Activated T-cell treated with anti-CD3 and anti-CD28 coated beads, Interleukin-2, amount 50 U/mL, for 24 hours (primary cell): ENCODE measurements at regions not wholly inside any gene's neighbourhood (a gene's known extent, or its start where the extent isn't known, plus 50 kb on each side); places are given as distances from the start of the nearest gene placed in this dataset.
"Not testable (repeated sequence)": the region's sequence is repeated elsewhere in the genome, so short reads cannot be mapped to it uniquely, and the experiment has no call there.

Source experiments
- DNase-seq: peaks from one replicate; pipeline ENCODE4 v3.0.0-alpha.2; 2020
- H3K27ac Mint-ChIP-seq: 2 replicates; pipeline ENCODE4 v1.8.0; 2020; ENCODE audit warnings: mild to moderate bottlenecking, mixed read lengths
- H3K27me3 Mint-ChIP-seq: 2 replicates; pipeline ENCODE4 v1.8.0; 2020; ENCODE audit warnings: mixed read lengths
- H3K36me3 Mint-ChIP-seq: 2 replicates; pipeline ENCODE4 v1.8.0; 2020; ENCODE audit warnings: low read depth, mixed read lengths
- H3K4me1 Mint-ChIP-seq: 2 replicates; pipeline ENCODE4 v1.8.0; 2020; ENCODE audit warnings: low read depth, mixed read lengths
- H3K4me3 Mint-ChIP-seq: 2 replicates; pipeline ENCODE4 v1.8.0; 2020; ENCODE audit warnings: mild to moderate bottlenecking, moderate library complexity, mixed read lengths
- H3K9me3 Mint-ChIP-seq: 2 replicates; pipeline ENCODE4 v1.8.0; 2020; ENCODE audit warnings: mixed read lengths

GRCh38 chr1:220942278-220942677 lies 63.0 kb downstream of the HLX start:
- Mint-ChIP-seq H3K9me3 (no peaks in the 10 kb centered on the region), H3K27ac (no peak overlapping the region), H3K4me3 (no peak overlapping the region), H3K36me3 (no peaks in the 10 kb centered on the region), H3K4me1 (no peaks in the 10 kb centered on the region), H3K27me3 (peaks cover 6% of the 10 kb centered on the region)
- DNase-seq: no peak

DNA sequence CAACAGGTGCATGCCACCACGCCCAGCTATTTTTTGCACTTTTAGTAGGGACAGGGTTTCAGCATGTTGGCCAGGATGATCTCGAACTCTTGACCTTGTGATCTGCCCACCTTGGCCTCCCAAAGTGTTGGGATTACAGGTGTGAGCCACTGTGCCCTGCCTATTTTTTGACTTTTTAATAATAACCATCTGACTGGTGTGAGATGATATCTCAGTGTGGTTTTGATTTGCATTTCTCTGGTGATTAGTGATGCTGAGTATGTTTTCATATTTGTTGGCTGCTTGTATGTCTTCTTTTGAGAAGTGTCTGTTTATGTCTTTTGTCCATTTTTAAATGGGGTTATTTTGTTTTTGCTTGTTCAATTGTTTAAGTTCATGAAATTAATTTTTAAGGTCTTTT lies 63.7 kb downstream of the HLX start:
- DNase-seq, H3K27ac Mint-ChIP-seq, H3K4me3 Mint-ChIP-seq, H3K9me3 Mint-ChIP-seq, H3K4me1 Mint-ChIP-seq, H3K36me3 Mint-ChIP-seq, H3K27me3 Mint-ChIP-seq: not testable (repeated sequence)

DNA sequence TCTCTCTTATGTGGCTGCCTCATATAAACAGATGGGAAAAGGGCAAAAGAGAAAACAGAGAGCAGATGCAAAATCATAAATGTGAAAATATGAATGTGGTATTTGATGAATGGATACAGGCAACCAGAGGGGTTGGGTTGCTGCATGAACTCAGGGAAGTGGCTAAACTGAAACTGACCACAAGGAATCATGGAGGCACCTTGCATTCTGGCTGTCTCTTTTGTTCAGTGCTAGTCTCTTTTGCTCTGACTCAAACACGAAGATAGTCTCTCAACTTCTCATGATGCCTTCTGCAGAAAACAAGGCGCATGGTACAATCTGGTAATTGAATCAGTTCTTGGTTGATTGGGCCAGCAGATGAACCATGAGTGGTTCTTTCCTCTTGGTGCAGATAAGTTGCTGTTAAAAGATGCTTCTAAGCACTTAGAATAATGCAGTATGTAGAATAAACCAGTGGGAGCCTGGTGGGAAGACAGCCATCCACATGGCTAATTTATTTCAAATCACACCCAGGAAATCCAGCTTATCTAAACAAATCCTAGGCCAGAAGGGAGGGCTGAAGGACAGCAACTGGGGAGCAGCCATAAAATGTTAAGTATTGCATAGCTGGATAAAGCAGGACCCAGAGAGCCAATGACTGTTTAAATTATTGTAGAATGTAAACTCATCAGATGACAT lies 64.2 kb downstream of the HLX start:
- no peak for DNase-seq
- Mint-ChIP-seq H3K4me3 (no peak overlapping the region), H3K9me3 (no peaks in the 10 kb centered on the region), H3K27ac (no peak overlapping the region), H3K27me3 (peaks cover 3% of the 10 kb centered on the region), H3K4me1 (no peaks in the 10 kb centered on the region), H3K36me3 (no peaks in the 10 kb centered on the region)

- Mint-ChIP-seq H3K4me1 (no peaks in the 10 kb centered on the region), H3K27me3 (no peaks in the 10 kb centered on the region), H3K27ac (no peak overlapping the region), H3K9me3 (peaks cover 6% of the 10 kb centered on the region), H3K4me3 (no peak overlapping the region), H3K36me3 (no peaks in the 10 kb centered on the region)
- DNase-seq: no peak
These were observed 71.3 kb downstream of the HLX start for GRCh38 chr1:220950576-220950975.

- Mint-ChIP-seq H3K27me3 (no peaks in the 10 kb centered on the region), H3K4me3 (no peak overlapping the region), H3K36me3 (no peaks in the 10 kb centered on the region), H3K27ac (no peak overlapping the region), H3K9me3 (peaks cover 6% of the 10 kb centered on the region), H3K4me1 (no peaks in the 10 kb centered on the region)
- DNase-seq: no peak
These were observed 73.9 kb downstream of the HLX start for GRCh38 chr1:220952961-220953643.

DNA sequence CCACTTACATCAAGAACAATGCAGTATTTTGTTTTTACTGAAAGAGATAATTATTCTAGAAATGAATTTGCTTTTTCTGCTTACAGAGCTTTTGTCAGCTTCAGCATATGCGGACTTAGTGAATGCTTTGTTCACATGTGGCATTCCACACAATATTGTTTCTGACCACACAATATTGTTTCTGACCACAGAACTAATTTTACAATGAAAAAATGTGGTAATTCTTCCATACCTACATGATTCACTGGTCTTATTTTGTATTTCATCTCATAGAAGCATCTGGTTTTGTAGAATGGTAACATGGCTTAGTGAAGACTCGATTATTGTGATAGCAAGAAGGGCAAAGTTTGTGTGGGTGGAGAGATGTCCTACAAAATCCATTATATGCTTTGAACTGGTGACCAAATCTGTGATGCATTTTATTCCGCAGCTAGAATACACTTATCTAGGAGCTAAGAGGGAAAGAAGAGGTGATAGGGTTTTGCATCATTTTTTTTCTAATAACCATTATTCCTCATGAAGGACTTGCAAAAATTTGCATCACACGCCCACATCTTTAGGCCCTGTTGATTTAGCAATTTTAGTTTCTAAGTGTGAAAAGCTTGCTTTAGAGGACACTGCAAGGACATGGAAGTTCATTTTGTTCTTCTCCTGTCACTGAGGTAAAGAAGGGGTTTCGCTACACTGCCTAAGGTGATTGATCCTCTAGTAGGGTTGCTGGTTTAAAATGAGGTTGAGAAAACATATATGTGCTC lies 75.3 kb downstream of the HLX start:
- Mint-ChIP-seq H3K36me3 (no peaks in the 10 kb centered on the region), H3K27ac (no peak overlapping the region), H3K4me3 (no peak overlapping the region), H3K9me3 (peaks cover 4% of the 10 kb centered on the region), H3K27me3 (no peaks in the 10 kb centered on the region), H3K4me1 (no peaks in the 10 kb centered on the region)
- DNase-seq: no peak

- H3K27ac Mint-ChIP-seq: no peak overlapping the region
- no peaks in the 10 kb centered on the region for H3K27me3 Mint-ChIP-seq
- H3K4me3 Mint-ChIP-seq: no peak overlapping the region
- no peaks in the 10 kb centered on the region for H3K36me3 Mint-ChIP-seq
- no peak for DNase-seq
- H3K4me1 Mint-ChIP-seq: no peaks in the 10 kb centered on the region
- H3K9me3 Mint-ChIP-seq: no peaks in the 10 kb centered on the region
These were observed 75.9 kb downstream of the HLX start for GRCh38 chr1:220955116-220955515.

- no peak overlapping the region for H3K27ac Mint-ChIP-seq
- no peaks in the 10 kb centered on the region for H3K4me1 Mint-ChIP-seq
- no peaks in the 10 kb centered on the region for H3K27me3 Mint-ChIP-seq
- H3K9me3 Mint-ChIP-seq: no peaks in the 10 kb centered on the region
- H3K4me3 Mint-ChIP-seq: no peak overlapping the region
- DNase-seq: no peak
- H3K36me3 Mint-ChIP-seq: no peaks in the 10 kb centered on the region
These were observed 77.4 kb downstream of the HLX start for GRCh38 chr1:220956501-220957232.

DNA sequence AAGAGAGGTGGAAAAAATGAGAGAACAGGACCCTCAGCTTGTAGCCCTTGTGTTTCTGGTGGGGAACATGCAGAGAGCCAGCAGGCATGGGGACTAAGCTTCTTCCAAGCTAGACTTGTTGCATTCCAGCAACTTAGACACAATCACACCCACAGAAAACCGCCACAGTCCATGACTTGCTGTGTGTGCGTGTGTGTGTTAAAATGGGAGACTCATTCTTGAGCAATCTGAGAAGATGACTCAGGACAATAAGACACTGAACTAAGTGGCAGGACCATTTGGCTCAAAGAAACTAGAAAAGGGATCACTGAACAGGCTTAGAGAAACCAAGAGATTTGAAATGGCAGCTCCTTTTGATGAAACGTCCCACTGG lies 78.0 kb downstream of the HLX start:
- H3K4me1 Mint-ChIP-seq: no peaks in the 10 kb centered on the region
- no peaks in the 10 kb centered on the region for H3K36me3 Mint-ChIP-seq
- DNase-seq: no peak
- no peaks in the 10 kb centered on the region for H3K27me3 Mint-ChIP-seq
- H3K27ac Mint-ChIP-seq: no peak overlapping the region
- H3K9me3 Mint-ChIP-seq: no peaks in the 10 kb centered on the region
- H3K4me3 Mint-ChIP-seq: no peak overlapping the region

GRCh38 chr1:220958234-220958633 lies 79.0 kb downstream of the HLX start:
- Mint-ChIP-seq H3K4me1 (no peaks in the 10 kb centered on the region), H3K36me3 (no peaks in the 10 kb centered on the region), H3K27me3 (no peaks in the 10 kb centered on the region), H3K4me3 (no peak overlapping the region), H3K9me3 (no peaks in the 10 kb centered on the region), H3K27ac (no peak overlapping the region)
- DNase-seq: no peak

DNA sequence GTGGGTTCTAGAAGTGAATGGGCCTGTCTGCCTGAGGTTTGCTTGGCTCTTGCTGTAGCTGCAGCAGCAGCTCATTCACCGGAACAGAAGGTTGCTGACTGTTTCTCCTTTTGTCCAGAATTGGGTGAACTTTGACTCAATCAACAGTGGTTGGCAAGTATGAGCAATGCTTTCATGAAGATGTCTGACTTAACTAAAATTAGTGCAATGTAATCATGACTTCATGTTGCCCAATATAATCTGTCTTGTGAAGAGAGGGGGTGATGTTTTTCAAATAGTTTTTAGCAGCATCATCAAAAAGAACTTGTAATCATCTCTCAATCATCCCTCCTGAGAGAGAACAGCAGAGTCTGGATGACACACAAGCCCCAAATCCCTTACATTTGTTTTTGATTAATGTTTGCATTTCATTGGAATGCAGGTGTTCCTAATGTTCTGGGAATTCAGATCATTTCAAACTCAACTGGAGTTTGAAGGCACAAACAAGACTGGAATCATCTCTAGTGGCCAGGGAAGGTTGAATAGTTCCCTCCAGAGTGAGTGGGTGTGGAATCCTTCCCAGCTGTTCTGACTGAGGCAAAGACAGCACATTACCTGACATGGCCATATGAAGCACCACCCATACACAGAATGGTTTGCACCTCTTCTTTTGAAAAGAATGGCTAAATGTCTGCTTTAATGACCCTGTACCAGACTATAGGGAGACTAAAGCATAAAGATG lies 82.9 kb downstream of the HLX start:
- no peaks in the 10 kb centered on the region for H3K9me3 Mint-ChIP-seq
- no peak for DNase-seq
- H3K4me1 Mint-ChIP-seq: no peaks in the 10 kb centered on the region
- H3K36me3 Mint-ChIP-seq: no peaks in the 10 kb centered on the region
- H3K27me3 Mint-ChIP-seq: peaks cover 5% of the 10 kb centered on the region
- no peak overlapping the region for H3K27ac Mint-ChIP-seq
- no peak overlapping the region for H3K4me3 Mint-ChIP-seq

DNA sequence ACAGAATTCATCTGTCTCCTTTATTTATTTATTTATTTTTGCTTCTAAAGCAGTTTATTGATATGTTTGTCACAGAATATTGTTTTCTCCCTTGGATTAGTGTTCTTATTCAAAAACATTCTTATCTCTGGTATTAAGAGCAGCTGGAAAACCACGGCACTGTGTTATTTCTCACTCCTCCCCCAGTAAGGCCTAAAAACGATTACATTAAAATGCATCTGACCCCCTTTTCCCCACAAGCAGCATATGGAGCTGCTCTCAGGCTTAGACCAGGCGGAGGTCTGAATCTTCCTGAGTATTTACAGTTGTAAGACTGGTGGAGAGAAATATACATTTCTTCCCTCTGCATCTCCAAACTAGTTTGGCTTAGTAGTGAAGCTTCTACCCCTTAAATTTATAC lies 86.8 kb downstream of the HLX start:
- Mint-ChIP-seq H3K27ac (no peak overlapping the region), H3K27me3 (peaks cover 5% of the 10 kb centered on the region), H3K9me3 (no peaks in the 10 kb centered on the region), H3K36me3 (no peaks in the 10 kb centered on the region), H3K4me3 (no peak overlapping the region), H3K4me1 (no peaks in the 10 kb centered on the region)
- DNase-seq: no peak

GRCh38 chr1:220966473-220966872 lies 87.2 kb downstream of the HLX start:
- no peak for DNase-seq
- Mint-ChIP-seq H3K4me3 (no peak overlapping the region), H3K4me1 (no peaks in the 10 kb centered on the region), H3K27me3 (peaks cover 5% of the 10 kb centered on the region), H3K9me3 (no peaks in the 10 kb centered on the region), H3K36me3 (no peaks in the 10 kb centered on the region), H3K27ac (no peak overlapping the region)

DNA sequence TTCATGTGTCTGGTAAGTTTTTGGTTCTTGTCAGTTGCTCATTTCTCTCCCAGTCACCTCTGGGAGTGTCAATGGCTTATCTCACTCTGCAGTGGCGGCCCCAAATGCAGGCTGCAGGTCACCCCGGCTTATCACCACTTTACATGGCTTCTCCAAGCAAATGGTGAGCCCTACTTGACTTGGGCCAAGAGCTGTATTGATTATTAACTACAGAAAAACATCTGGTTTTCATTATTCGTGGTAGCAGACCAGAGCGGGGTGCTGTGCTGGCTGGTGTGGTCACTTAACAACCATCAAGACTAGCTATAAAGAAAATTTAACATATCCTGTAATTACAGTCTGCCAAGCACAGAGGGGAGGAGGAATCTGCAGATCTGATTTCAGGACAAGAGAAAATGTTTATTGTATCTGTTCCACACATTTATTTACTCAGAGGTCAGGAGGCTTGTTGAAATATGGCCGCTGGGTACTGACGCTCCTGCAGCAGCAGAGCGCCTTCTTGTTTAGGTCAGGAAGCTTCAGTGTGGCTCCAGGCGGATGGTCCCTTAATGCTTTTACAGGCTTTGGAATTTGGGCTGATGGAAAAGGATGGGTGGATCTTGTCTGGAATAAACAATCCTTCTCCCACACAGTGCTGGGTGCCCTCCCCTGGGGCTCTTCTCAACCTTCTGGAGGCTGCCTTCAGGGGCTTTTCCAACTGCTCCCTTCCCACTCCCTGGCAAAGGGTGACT lies 87.8 kb downstream of the HLX start:
- Mint-ChIP-seq H3K4me3 (no peak overlapping the region), H3K36me3 (no peaks in the 10 kb centered on the region), H3K27ac (no peak overlapping the region), H3K4me1 (no peaks in the 10 kb centered on the region), H3K27me3 (peaks cover 5% of the 10 kb centered on the region), H3K9me3 (no peaks in the 10 kb centered on the region)
- DNase-seq: no peak
